ENCODE measurements at regions not wholly inside any gene's neighbourhood (a gene's known extent, or its start where the extent isn't known, plus 50 kb on each side); places are given as distances from the start of the nearest gene placed in this dataset.

DNA sequence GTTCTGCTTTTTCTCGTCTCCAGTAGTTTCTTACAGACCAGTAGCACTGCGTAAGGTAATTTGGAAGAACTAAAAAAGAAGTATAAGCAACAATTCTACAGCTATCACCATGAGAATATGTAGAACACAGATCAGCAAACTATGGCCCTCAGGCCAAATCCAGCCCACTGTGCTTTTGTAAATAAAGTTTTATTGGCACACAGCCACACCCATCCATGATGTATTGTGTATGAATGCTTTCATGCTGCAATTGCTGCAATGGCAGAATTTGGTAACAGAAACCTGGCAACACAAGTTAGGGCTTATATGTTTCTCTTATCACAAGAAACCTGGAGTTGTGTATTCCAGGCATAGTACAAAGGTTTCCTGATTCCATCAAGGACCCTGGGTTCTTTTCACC, 386.8 kb upstream of the TSHZ2 start:
- TF ChIP-seq CTCF (conservative IDR thresholded peaks at IDR 0.05; ENCODE audit: low read depth, low read length) (no peak), EZH2 (IDR thresholded peaks at IDR 0.05; ENCODE audit: borderline replicate concordance, low read depth, low read length, poor library complexity, severe bottlenecking) (no peak)
